Muscle of back (tissue), 3 donors: ENCODE measurements at regions not wholly inside any gene's neighbourhood (a gene's known extent, or its start where the extent isn't known, plus 50 kb on each side); places are given as distances from the start of the nearest gene placed in this dataset.
"Not testable (repeated sequence)": the region's sequence is repeated elsewhere in the genome, so short reads cannot be mapped to it uniquely, and the experiment has no call there.

Source experiments
- DNase-seq, 3 donors: peaks; one replicate each; pipeline versions ENCODE4 v3.0.0 to v3.0.0-alpha.2; 2013

- not testable (repeated sequence) for DNase-seq
Measured at GRCh38 chr22:47405222-47405621, 642.8 kb downstream of the TBC1D22A start.

GRCh38 chr22:47402876-47403525 is 640.6 kb downstream of the TBC1D22A start:
- DNase-seq, result no peak

GRCh38 chr22:47401976-47402770 is 639.7 kb downstream of the TBC1D22A start:
- DNase-seq, result no peak

- no peak for DNase-seq
Measured at GRCh38 chr22:47401592-47401898, 639.1 kb downstream of the TBC1D22A start.

GRCh38 chr22:47400701-47401591 is 638.5 kb downstream of the TBC1D22A start:
- no peak for DNase-seq

- DNase-seq, result not testable (repeated sequence)
Measured at GRCh38 chr22:47400131-47400530, 637.7 kb downstream of the TBC1D22A start.

- DNase-seq, result no peak
Measured at GRCh38 chr22:47398921-47399790, 636.7 kb downstream of the TBC1D22A start.

GRCh38 chr22:47398491-47398890 is 636.0 kb downstream of the TBC1D22A start:
- DNase-seq, result no peak

GRCh38 chr22:47397673-47398072 is 635.2 kb downstream of the TBC1D22A start:
- DNase-seq, result no peak

GRCh38 chr22:47396515-47396914 is 634.1 kb downstream of the TBC1D22A start:
- no peak for DNase-seq

- no peak for DNase-seq
Measured at GRCh38 chr22:47396105-47396504, 633.7 kb downstream of the TBC1D22A start.

GRCh38 chr22:47395481-47395880 is 633.0 kb downstream of the TBC1D22A start:
- DNase-seq, result peak in 2 of 3 donors; percentile 12 to 28

- DNase-seq, result no peak
Measured at GRCh38 chr22:47394504-47395440, 632.3 kb downstream of the TBC1D22A start.

GRCh38 chr22:47393191-47393590 is 630.7 kb downstream of the TBC1D22A start:
- no peak for DNase-seq

- DNase-seq, result no peak
Measured at GRCh38 chr22:47392729-47393128, 630.3 kb downstream of the TBC1D22A start.

- no peak for DNase-seq
Measured at GRCh38 chr22:47392054-47392347, 629.6 kb downstream of the TBC1D22A start.

GRCh38 chr22:47391169-47392053 is 629.0 kb downstream of the TBC1D22A start:
- DNase-seq, result no peak

GRCh38 chr22:47390026-47390970 is 627.8 kb downstream of the TBC1D22A start:
- no peak for DNase-seq
